ENCODE measurements at regions not wholly inside any gene's neighbourhood (a gene's known extent, or its start where the extent isn't known, plus 50 kb on each side); places are given as distances from the start of the nearest gene placed in this dataset.
"Not testable (repeated sequence)": the region's sequence is repeated elsewhere in the genome, so short reads cannot be mapped to it uniquely, and the experiment has no call there.

- intact Hi-C loops (cut with DNase I) = no loop called here
- DNase-seq (no peak), ATAC-seq (no peak)
These were observed 960.6 kb downstream of the MAT2B start for GRCh38 chr5:164466033-164466432.

- no peak for ATAC-seq
- intact Hi-C loops (cut with DNase I) = loop anchor here (10.0 kb wide), 2 partner anchors 416 to 426 kb away; no protein-coding TSS in a partner anchor
- DNase-seq = no peak
These were observed 964.9 kb downstream of the MAT2B start for GRCh38 chr5:164470312-164470711.

- ATAC-seq = no peak
- no peak for DNase-seq
- intact Hi-C loops (cut with DNase I) = loop anchor here (10.0 kb wide), 2 partner anchors 417 to 427 kb away; no protein-coding TSS in a partner anchor
These were observed 966.7 kb downstream of the MAT2B start for GRCh38 chr5:164472165-164472564.

- ATAC-seq = no peak
- intact Hi-C loops (cut with DNase I) = loop anchor here (10.0 kb wide), 2 partner anchors 421 to 431 kb away; no protein-coding TSS in a partner anchor
- DNase-seq = no peak
These were observed 970.0 kb downstream of the MAT2B start for GRCh38 chr5:164475339-164475977.

GRCh38 chr5:164481270-164481669 is 975.9 kb downstream of the MAT2B start:
- intact Hi-C loops (cut with DNase I) = no loop called here
- ATAC-seq (no peak), DNase-seq (no peak)

- ATAC-seq (no peak), DNase-seq (no peak)
- intact Hi-C loops (cut with DNase I) = no loop called here
These were observed 976.9 kb downstream of the MAT2B start for GRCh38 chr5:164482351-164482750.

- no peak for ATAC-seq
- intact Hi-C loops (cut with DNase I) = no loop called here
- no peak for DNase-seq
These were observed 979.5 kb downstream of the MAT2B start for GRCh38 chr5:164484948-164485347.

- intact Hi-C loops (cut with DNase I) = no loop called here
- ATAC-seq (no peak), DNase-seq (no peak)
These were observed 982.5 kb downstream of the MAT2B start for GRCh38 chr5:164487939-164488338.

GRCh38 chr5:164497311-164498064 is 992.1 kb downstream of the MAT2B start:
- DNase-seq = no peak
- intact Hi-C loops (cut with DNase I) = loop anchor here in 1 of 2 donors (5.0 kb wide), 1 partner anchor 935 kb away; no protein-coding TSS in a partner anchor
- ATAC-seq = no peak

GRCh38 chr5:164498438-164498837 is 993.0 kb downstream of the MAT2B start:
- ATAC-seq = no peak
- intact Hi-C loops (cut with DNase I) = loop anchor here in 1 of 2 donors (5.0 kb wide), 1 partner anchor 936 kb away; no protein-coding TSS in a partner anchor
- DNase-seq = no peak

GRCh38 chr5:164500856-164501255 is 995.4 kb downstream of the MAT2B start:
- intact Hi-C loops (cut with DNase I) = loop anchor here (10.0 kb wide), 2 partner anchors 456 to 806 kb away; no protein-coding TSS in a partner anchor
- no peak for DNase-seq
- ATAC-seq = no peak

- ATAC-seq (no peak), DNase-seq (no peak)
- intact Hi-C loops (cut with DNase I) = loop anchor here (10.0 kb wide), 2 partner anchors 457 to 807 kb away; no protein-coding TSS in a partner anchor
These were observed 995.9 kb downstream of the MAT2B start for GRCh38 chr5:164501344-164501743.

- DNase-seq (no peak), ATAC-seq (no peak)
- intact Hi-C loops (cut with DNase I) = loop anchor here (2.0 to 10.0 kb wide), 4 partner anchors 459 to 939 kb away; no protein-coding TSS in a partner anchor
These were observed 998.8 kb downstream of the MAT2B start for GRCh38 chr5:164504141-164504772.

GRCh38 chr5:164505791-164506190 is 1000.4 kb downstream of the MAT2B start:
- ATAC-seq (no peak), DNase-seq (no peak)
- intact Hi-C loops (cut with DNase I) = loop anchor here (2.0 to 10.0 kb wide), 5 partner anchors 461 to 941 kb away; no protein-coding TSS in a partner anchor

- intact Hi-C loops (cut with DNase I) = no loop called here
- ATAC-seq = no peak
- DNase-seq = no peak
These were observed 1012.8 kb downstream of the MAT2B start for GRCh38 chr5:164518067-164518740.

GRCh38 chr5:164518741-164519080 is 1013.3 kb downstream of the MAT2B start:
- intact Hi-C loops (cut with DNase I) = no loop called here
- DNase-seq (no peak), ATAC-seq (no peak)

- DNase-seq = no peak
- intact Hi-C loops (cut with DNase I) = no loop called here
- peak in 1 of 2 donors; percentile 60 for ATAC-seq
These were observed 1026.9 kb downstream of the MAT2B start for GRCh38 chr5:164532235-164532900.

- DNase-seq; intact Hi-C loops (cut with DNase I); ATAC-seq: not testable (repeated sequence)
These were observed 1028.0 kb downstream of the MAT2B start for GRCh38 chr5:164533426-164533825.

- intact Hi-C loops (cut with DNase I) = no loop called here
- no peak for ATAC-seq
- no peak for DNase-seq
These were observed 1034.8 kb downstream of the MAT2B start for GRCh38 chr5:164540174-164540573.

Data from left cardiac atrium (tissue), 4 donors.